ENCODE measurements at regions not wholly inside any gene's neighbourhood (a gene's known extent, or its start where the extent isn't known, plus 50 kb on each side); places are given as distances from the start of the nearest gene placed in this dataset.

DNA sequence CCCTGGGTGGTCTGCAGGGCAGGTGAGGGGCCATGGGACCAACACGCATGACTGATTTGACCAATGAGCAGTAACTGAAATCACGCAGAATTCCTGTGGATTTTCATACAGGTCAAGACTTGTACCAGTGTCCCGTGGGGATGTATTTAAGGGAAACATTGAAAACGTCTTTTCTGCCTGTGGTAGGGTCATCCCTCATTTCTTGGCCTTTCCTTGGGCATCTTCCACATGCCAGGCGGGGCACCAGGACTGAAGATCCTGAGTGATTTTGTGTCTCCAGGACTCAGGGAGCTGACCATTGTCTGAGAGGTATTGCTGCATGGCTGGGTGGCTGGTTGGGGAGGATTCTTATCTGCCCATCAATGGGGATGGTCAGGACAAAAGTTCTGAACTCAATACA lies 289.0 kb downstream of the GLRX3 start:
- FAIRE-seq, result no peak
- no peak for DNase-seq (ENCODE audit: low read depth)
- no peak overlapping the region for H3K4me3 ChIP-seq (ENCODE audit: low read depth, low read length)
- no peak for TF ChIP-seq CTCF (IDR thresholded peaks at IDR 0.05; ENCODE audit: insufficient read depth, low read length, severe bottlenecking)
- H3K27me3 ChIP-seq (ENCODE audit: control insufficient read depth, insufficient read depth, low read length), result no peaks in the 10 kb centered on the region
- no peaks in the 10 kb centered on the region for H3K36me3 ChIP-seq (ENCODE audit: control insufficient read depth, insufficient read depth, low read length)

GRCh38 chr10:130425881-130426435 lies 289.8 kb downstream of the GLRX3 start:
- no peak for FAIRE-seq
- H3K36me3 ChIP-seq (ENCODE audit: control insufficient read depth, insufficient read depth, low read length), result no peaks in the 10 kb centered on the region

GRCh38 chr10:130427216-130427722 lies 291.1 kb downstream of the GLRX3 start:
- no peaks in the 10 kb centered on the region for H3K27me3 ChIP-seq (ENCODE audit: control insufficient read depth, insufficient read depth, low read length)
- DNase-seq (ENCODE audit: low read depth) (no peak), FAIRE-seq (no peak)
- H3K36me3 ChIP-seq (ENCODE audit: control insufficient read depth, insufficient read depth, low read length), result no peaks in the 10 kb centered on the region
- TF ChIP-seq CTCF (IDR thresholded peaks at IDR 0.05; ENCODE audit: insufficient read depth, low read length, severe bottlenecking), result no peak
- no peak overlapping the region for H3K4me3 ChIP-seq (ENCODE audit: low read depth, low read length)

More at GRCh38 chr10:130425881-130426435, 289.8 kb downstream of the GLRX3 start:
- no peak for TF ChIP-seq CTCF (IDR thresholded peaks at IDR 0.05; ENCODE audit: insufficient read depth, low read length, severe bottlenecking)
- Histone ChIP-seq H3K27me3 (ENCODE audit: control insufficient read depth, insufficient read depth, low read length) (no peaks in the 10 kb centered on the region), H3K4me3 (ENCODE audit: low read depth, low read length) (no peak overlapping the region)
- DNase-seq (ENCODE audit: low read depth), result no peak

- Histone ChIP-seq H3K36me3 (ENCODE audit: control insufficient read depth, insufficient read depth, low read length) (no peaks in the 10 kb centered on the region), H3K4me3 (ENCODE audit: low read depth, low read length) (no peak overlapping the region), H3K27me3 (ENCODE audit: control insufficient read depth, insufficient read depth, low read length) (no peaks in the 10 kb centered on the region)
- no peak for DNase-seq (ENCODE audit: low read depth)
- TF ChIP-seq CTCF (IDR thresholded peaks at IDR 0.05; ENCODE audit: insufficient read depth, low read length, severe bottlenecking), result no peak
- no peak for FAIRE-seq
These were observed 292.7 kb downstream of the GLRX3 start for GRCh38 chr10:130428936-130429335.

DNA sequence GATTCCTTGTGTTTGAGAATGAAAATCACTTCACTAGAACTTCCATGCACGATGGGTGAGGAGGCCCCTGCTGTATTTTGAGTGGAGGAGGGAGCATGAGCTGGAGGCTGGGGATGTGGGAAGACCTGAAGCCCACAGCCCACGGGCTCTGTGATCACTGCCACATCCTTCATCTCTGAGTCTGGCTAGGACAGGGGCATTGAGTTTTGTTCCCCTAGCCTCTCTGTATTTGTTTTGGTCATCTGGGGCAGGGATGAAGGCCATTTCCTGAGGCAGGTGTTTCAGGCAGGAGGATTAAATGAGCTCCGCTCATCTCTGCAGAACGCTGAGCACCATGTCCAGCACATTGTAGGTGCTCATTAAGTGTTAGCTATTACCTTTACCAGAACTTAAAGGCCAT lies 293.6 kb downstream of the GLRX3 start:
- Histone ChIP-seq H3K27me3 (ENCODE audit: control insufficient read depth, insufficient read depth, low read length) (no peaks in the 10 kb centered on the region), H3K4me3 (ENCODE audit: low read depth, low read length) (no peak overlapping the region), H3K36me3 (ENCODE audit: control insufficient read depth, insufficient read depth, low read length) (no peaks in the 10 kb centered on the region)
- FAIRE-seq (no peak), DNase-seq (ENCODE audit: low read depth) (no peak)
- no peak for TF ChIP-seq CTCF (IDR thresholded peaks at IDR 0.05; ENCODE audit: insufficient read depth, low read length, severe bottlenecking)

DNA sequence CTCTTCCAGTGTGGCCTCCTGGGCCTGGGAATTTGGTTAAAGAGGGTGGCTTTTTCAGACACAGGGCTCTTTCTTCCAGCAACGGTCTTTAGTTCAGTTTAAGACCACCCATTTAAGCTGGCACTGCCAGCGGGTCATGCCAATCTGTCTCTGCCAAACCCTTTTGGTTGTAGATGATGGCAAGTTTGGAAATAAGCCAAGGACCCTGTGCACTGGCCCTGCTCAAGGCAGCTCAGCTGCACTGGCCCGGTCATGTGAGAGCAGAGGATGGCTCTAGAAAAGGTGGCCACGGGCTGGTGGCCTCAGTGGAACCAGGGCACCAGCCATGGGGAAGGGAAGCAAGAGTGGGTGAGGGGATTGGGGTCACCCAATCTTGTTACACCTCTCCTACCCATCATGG lies 294.1 kb downstream of the GLRX3 start:
- DNase-seq (ENCODE audit: low read depth) (no peak), FAIRE-seq (no peak)
- Histone ChIP-seq H3K27me3 (ENCODE audit: control insufficient read depth, insufficient read depth, low read length) (no peaks in the 10 kb centered on the region), H3K36me3 (ENCODE audit: control insufficient read depth, insufficient read depth, low read length) (no peaks in the 10 kb centered on the region), H3K4me3 (ENCODE audit: low read depth, low read length) (no peak overlapping the region)
- no peak for TF ChIP-seq CTCF (IDR thresholded peaks at IDR 0.05; ENCODE audit: insufficient read depth, low read length, severe bottlenecking)

Data from bronchial epithelial cell (primary cell).